ENCODE measurements at regions not wholly inside any gene's neighbourhood (a gene's known extent, or its start where the extent isn't known, plus 50 kb on each side); places are given as distances from the start of the nearest gene placed in this dataset.

DNA sequence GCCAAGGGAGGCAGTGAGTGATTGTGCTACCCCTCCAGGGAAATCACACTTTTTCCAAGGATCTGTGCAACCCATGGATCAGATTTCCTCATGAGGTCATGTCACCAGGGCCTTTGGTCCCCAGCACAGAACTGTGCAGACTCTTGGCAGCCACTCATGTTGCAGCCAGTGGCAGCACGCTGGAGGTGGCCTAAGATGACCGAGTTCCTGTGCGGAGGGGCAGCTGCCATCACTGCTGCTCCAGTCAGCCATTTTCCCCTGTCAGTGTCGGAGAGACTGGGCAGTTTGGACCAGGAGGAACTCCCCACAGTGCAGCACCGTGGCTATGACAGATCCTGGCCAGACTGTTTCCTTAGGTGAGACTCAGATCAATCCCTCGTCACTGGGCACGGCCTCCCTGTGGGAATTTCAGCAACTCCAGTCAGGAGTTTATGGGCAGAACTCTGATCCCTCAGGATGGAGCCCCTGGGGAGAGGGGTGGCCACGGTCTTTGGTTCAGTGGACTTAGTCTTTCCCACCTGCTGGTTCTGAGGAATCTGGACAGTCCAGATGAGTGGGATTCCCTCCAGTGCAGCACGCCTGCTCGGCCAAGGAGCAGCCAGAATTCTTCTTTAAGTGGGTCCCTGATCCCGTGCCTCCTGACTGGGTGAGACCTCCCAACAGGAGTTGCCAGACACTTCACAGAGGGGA is 194.6 kb upstream of the CARD18 start:
- no peaks in the 10 kb centered on the region for H3K27me3 ChIP-seq (replicated peaks)
- H3K4me1 ChIP-seq (replicated peaks) = no peaks in the 10 kb centered on the region
- H3K9me3 ChIP-seq (replicated peaks) = no peaks in the 10 kb centered on the region
- no peak for DNase-seq (ENCODE audit: low read depth in 1 of 2, low spot score in 2 of 2)
- no peaks in the 10 kb centered on the region for H3K36me3 ChIP-seq
- H3K27ac ChIP-seq = no peak overlapping the region
- H3K4me3 ChIP-seq = no peak overlapping the region

DNA sequence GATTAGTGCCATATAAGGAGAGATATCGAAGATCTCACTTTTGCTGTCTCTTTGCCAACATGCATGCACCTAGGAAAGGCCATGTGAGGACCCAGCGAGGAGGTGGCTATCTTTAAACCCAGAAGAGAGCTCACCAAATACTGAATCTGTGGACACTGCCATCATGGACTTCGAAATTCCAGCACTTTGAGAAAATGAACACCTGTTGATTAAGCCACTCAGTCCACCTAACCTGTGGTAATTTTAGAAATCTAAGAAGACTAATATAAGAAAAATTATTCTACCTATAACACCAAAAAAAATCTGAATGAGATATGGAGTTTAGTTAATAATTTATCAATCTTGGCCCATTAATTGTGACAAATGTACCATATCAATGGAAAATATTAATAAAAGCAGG is 193.6 kb upstream of the CARD18 start:
- Histone ChIP-seq H3K27ac (no peak overlapping the region), H3K4me3 (no peak overlapping the region), H3K9me3 (replicated peaks) (no peaks in the 10 kb centered on the region), H3K27me3 (replicated peaks) (no peaks in the 10 kb centered on the region), H3K36me3 (no peaks in the 10 kb centered on the region), H3K4me1 (replicated peaks) (no peaks in the 10 kb centered on the region)
- no peak for DNase-seq (ENCODE audit: low read depth in 1 of 2, low spot score in 2 of 2)

DNA sequence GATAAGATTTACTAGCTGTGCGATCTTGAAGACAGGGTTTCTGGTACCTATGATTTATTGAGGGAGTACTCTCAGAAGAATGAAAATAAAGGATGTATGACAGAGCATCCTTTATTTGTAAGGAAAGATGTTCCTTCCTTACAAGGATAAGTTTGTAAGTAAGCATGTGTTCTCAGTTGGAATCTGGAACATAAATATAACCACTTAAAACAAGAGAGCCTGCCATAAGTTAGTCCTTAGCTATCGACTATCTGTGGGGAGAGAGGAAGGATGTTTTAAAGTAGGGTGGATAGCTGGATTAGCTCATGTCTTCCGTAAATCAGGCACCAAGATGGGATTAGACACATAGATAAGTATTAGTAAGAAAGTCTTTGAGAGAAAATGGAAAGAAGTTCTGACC is 192.6 kb upstream of the CARD18 start:
- Histone ChIP-seq H3K27me3 (replicated peaks) (no peaks in the 10 kb centered on the region), H3K4me1 (replicated peaks) (no peaks in the 10 kb centered on the region), H3K4me3 (no peak overlapping the region), H3K27ac (no peak overlapping the region), H3K9me3 (replicated peaks) (no peaks in the 10 kb centered on the region), H3K36me3 (no peaks in the 10 kb centered on the region)
- no peak for DNase-seq (ENCODE audit: low read depth in 1 of 2, low spot score in 2 of 2)

DNA sequence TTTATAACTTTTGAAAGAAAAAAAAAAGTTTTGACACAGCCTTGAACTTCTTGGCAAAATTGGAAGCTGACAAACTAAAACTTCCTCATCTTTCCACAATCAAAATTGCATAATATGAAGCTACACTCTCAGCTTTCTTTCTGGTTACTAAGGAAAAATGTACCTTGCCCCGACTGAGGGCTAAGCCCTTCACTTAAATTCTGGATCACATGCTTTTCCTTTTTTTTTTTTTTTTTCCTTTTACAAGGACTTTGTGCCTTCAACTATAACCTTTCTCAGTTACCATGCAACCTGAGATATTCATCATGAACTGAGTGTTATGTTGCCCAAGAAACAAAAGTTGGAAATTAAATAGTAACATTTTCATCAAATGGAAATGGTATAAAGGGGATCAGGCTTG is 188.5 kb upstream of the CARD18 start:
- Histone ChIP-seq H3K36me3 (no peaks in the 10 kb centered on the region), H3K4me1 (replicated peaks) (no peaks in the 10 kb centered on the region), H3K9me3 (replicated peaks) (no peaks in the 10 kb centered on the region), H3K27me3 (replicated peaks) (no peaks in the 10 kb centered on the region), H3K4me3 (no peak overlapping the region), H3K27ac (no peak overlapping the region)
- DNase-seq (ENCODE audit: low read depth in 1 of 2, low spot score in 2 of 2) = no peak

DNA sequence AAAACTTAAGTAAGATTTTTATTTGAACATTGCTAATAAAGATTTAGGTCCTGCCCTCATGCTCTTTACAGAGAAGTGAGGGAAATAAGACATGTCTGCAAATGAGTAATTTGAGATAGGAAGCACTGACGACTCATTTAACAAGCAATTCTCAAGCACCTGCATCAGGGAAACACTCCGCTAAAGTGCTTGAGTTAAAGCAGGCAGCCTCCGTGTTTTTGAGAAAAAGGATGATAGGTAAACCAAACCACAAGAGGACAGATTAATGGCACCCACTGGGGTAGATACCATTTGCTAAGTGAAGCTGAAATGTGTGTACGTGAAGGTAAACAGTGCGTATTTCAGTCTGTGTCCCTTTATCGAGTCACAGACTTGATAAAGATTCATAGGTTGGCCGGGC is 184.6 kb upstream of the CARD18 start:
- DNase-seq (ENCODE audit: low read depth in 1 of 2, low spot score in 2 of 2) = no peak
- Histone ChIP-seq H3K4me3 (no peak overlapping the region), H3K36me3 (no peaks in the 10 kb centered on the region), H3K27me3 (replicated peaks) (no peaks in the 10 kb centered on the region), H3K9me3 (replicated peaks) (no peaks in the 10 kb centered on the region), H3K4me1 (replicated peaks) (no peaks in the 10 kb centered on the region), H3K27ac (no peak overlapping the region)

DNA sequence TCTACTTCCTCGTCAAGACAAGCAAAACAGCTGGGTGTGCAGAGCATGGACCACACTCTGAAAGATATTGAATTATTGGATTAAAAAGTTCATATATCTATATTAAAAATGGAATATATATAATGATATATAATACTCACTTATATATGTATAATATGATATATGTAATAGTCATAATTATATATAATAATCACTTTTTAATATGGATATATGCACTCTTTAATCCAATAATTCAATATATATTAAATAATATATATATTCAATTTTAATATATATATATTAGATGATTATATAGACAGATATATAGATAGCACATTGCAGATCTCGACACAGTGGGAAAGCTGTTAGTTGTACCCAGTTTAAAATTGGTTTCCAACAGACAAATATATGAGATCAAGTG is 182.1 kb upstream of the CARD18 start:
- DNase-seq (ENCODE audit: low read depth in 1 of 2, low spot score in 2 of 2) = no peak
- no peaks in the 10 kb centered on the region for H3K27me3 ChIP-seq (replicated peaks)
- no peaks in the 10 kb centered on the region for H3K36me3 ChIP-seq
- H3K27ac ChIP-seq = no peak overlapping the region
- H3K9me3 ChIP-seq (replicated peaks) = no peaks in the 10 kb centered on the region
- no peak overlapping the region for H3K4me3 ChIP-seq
- H3K4me1 ChIP-seq (replicated peaks) = no peaks in the 10 kb centered on the region

DNA sequence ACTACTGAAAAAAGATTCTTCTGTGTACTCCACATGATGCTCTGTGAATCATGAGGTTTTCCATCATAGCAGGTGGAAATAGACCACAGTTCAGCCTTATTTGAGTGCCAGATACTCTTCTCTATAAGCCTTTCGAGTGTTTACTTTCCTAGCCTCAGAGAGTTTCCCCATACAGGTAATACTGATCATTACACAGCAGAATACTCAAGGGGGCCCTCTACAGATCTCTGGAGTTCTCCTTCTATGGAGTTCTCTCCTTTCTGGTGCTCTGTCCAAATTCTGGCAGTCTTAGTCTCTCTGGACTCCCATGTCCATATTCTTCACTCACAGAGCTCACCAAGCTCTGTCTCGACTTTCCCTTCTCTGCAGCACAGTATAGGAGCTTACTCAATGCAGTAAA is 175.7 kb upstream of the CARD18 start:
- no peak overlapping the region for H3K27ac ChIP-seq
- no peak for DNase-seq (ENCODE audit: low read depth in 1 of 2, low spot score in 2 of 2)

DNA sequence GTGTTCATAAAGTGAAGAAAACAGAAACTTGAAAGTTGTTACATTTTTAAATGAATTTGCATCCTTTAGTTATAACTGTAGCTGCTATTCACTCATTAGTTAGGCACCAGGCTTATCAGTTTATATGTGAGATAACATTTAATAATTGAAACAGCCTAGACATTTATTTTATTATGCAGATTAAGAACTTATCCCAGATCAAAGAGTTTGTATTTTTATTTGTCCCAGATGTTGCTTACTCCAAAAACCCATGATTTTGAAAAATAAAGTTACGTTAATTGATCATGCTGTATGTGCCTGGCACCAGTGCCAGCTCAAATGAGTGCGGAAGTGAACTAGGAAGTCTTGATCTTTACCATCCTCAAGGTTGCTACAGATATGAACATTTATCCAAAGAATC is 172.7 kb upstream of the CARD18 start:
- Histone ChIP-seq H3K36me3 (no peaks in the 10 kb centered on the region), H3K4me1 (replicated peaks) (no peaks in the 10 kb centered on the region), H3K4me3 (no peak overlapping the region), H3K27ac (no peak overlapping the region), H3K9me3 (replicated peaks) (no peaks in the 10 kb centered on the region), H3K27me3 (replicated peaks) (no peaks in the 10 kb centered on the region)
- DNase-seq (ENCODE audit: low read depth in 1 of 2, low spot score in 2 of 2) = no peak

More for the DNA sequence above, 175.7 kb upstream of the CARD18 start:
- no peaks in the 10 kb centered on the region for H3K27me3 ChIP-seq (replicated peaks)
- no peaks in the 10 kb centered on the region for H3K9me3 ChIP-seq (replicated peaks)
- no peaks in the 10 kb centered on the region for H3K36me3 ChIP-seq
- no peak overlapping the region for H3K4me3 ChIP-seq
- H3K4me1 ChIP-seq (replicated peaks) = no peaks in the 10 kb centered on the region

DNA sequence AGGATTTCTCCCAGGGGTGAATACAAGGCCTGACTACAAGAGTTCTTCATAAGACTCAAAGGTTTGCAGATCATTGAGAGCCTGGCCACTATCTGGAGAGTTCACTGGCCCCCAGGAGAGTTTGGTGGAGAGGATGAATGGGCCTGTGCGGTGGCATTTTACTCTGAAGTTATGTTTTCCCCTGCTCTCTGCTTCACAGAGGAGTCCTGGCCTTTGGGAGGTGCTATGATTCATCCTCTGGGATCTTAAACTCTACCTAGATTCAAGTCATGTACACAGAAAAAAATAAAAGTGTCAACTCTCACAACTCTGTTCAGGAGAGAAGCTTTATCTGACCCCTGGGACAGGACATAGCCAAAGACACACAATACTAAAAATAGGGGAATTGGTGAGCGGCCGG is 159.1 kb upstream of the CARD18 start:
- H3K4me1 ChIP-seq (replicated peaks) = peaks cover 7% of the 10 kb centered on the region
- H3K9me3 ChIP-seq (replicated peaks) = no peaks in the 10 kb centered on the region
- no peak overlapping the region for H3K4me3 ChIP-seq
- H3K27me3 ChIP-seq (replicated peaks) = no peaks in the 10 kb centered on the region
- no peaks in the 10 kb centered on the region for H3K36me3 ChIP-seq
- H3K27ac ChIP-seq = no peak overlapping the region
- DNase-seq (ENCODE audit: low read depth in 1 of 2, low spot score in 2 of 2) = no peak

DNA sequence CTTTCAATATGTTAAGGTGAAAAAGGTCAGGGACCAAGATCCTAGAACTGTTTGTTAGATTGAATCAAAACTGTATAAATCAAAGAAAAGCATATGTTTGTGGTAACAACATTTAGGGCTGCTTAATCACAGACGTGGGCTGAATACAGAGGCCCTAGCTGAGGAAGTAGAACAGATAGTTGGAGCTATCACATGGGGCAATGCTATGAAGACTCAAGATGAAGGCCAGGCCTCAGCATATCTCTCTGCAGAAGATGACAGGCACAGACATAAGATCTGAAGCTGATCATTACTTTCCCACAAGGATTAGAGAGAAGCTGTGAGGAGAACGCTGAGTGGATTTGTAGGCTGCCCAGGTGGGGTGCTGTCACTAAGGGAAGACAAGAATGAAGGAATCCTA is 158.6 kb upstream of the CARD18 start:
- Histone ChIP-seq H3K9me3 (replicated peaks) (no peaks in the 10 kb centered on the region), H3K36me3 (no peaks in the 10 kb centered on the region), H3K4me3 (no peak overlapping the region), H3K27me3 (replicated peaks) (no peaks in the 10 kb centered on the region), H3K4me1 (replicated peaks) (peaks cover 7% of the 10 kb centered on the region), H3K27ac (no peak overlapping the region)
- DNase-seq (ENCODE audit: low read depth in 1 of 2, low spot score in 2 of 2) = no peak

DNA sequence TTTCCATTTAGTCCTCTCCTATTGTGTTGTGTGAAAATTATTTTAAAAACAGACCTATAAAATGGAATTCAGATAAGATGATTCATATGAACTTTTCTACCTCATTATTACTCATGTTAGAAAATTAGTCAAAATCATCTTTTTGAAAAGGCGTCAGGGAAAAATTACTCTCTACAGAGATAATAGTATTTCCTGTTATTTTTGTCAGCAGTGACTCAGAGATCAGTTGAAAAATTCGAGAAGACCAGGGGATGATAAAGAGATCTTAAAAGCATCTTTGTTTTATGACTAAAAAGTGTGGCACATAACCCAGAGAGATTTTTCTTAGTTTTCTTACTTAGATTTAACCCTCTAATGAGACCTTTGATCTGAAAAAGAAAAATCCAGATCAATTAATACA is 157.9 kb upstream of the CARD18 start:
- Histone ChIP-seq H3K36me3 (no peaks in the 10 kb centered on the region), H3K27ac (no peak overlapping the region), H3K4me3 (no peak overlapping the region), H3K9me3 (replicated peaks) (no peaks in the 10 kb centered on the region), H3K27me3 (replicated peaks) (no peaks in the 10 kb centered on the region), H3K4me1 (replicated peaks) (peaks cover 7% of the 10 kb centered on the region)
- DNase-seq (ENCODE audit: low read depth in 1 of 2, low spot score in 2 of 2) = peak in 1 of 2 experiments; percentile 7

DNA sequence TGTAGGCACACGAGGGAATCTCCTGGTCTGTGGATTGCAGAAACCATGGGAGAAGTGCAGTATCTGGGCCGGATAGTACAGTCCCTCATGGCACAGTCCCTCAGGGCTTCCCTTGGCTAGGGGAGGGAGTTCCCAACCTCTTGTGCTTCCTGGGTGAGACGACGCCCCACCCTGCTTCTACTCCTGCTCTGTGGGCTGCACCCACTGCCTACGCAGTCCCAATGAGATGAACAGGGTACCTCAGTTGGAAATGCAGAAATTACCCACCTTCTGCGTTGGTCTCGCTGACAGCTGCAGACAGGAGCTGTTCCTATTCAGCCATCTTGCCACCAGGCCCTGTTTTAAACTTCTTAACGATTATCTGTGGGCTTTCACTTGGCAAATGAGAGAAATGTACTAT is 157.2 kb upstream of the CARD18 start:
- no peaks in the 10 kb centered on the region for H3K9me3 ChIP-seq (replicated peaks)
- DNase-seq (ENCODE audit: low read depth in 1 of 2, low spot score in 2 of 2) = no peak
- H3K4me1 ChIP-seq (replicated peaks) = peaks cover 7% of the 10 kb centered on the region
- no peaks in the 10 kb centered on the region for H3K36me3 ChIP-seq
- no peak overlapping the region for H3K27ac ChIP-seq
- no peaks in the 10 kb centered on the region for H3K27me3 ChIP-seq (replicated peaks)
- H3K4me3 ChIP-seq = no peak overlapping the region

DNA sequence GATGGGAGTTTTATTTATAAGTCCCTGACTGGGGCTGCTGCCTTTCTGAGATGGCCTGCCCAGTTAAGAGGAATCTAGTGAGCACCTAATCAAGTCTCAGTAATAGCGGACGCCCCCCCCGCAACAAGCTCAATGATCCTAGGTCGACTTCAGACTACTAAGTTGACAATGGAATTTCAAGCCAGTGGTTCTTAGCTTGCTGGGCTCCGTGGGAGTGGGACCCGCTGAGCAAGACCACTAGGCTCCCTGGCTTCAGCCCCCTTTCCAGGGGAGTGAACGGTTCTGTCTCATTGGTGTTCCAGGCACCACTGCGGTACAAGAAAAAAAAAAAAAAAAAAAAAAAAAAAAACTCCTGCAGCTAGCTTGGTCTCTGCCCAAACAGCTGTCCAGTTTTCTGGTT is 156.8 kb upstream of the CARD18 start:
- Histone ChIP-seq H3K9me3 (replicated peaks) (no peaks in the 10 kb centered on the region), H3K36me3 (no peaks in the 10 kb centered on the region), H3K27me3 (replicated peaks) (no peaks in the 10 kb centered on the region), H3K4me1 (replicated peaks) (peaks cover 7% of the 10 kb centered on the region), H3K4me3 (no peak overlapping the region), H3K27ac (no peak overlapping the region)
- DNase-seq (ENCODE audit: low read depth in 1 of 2, low spot score in 2 of 2) = no peak

DNA sequence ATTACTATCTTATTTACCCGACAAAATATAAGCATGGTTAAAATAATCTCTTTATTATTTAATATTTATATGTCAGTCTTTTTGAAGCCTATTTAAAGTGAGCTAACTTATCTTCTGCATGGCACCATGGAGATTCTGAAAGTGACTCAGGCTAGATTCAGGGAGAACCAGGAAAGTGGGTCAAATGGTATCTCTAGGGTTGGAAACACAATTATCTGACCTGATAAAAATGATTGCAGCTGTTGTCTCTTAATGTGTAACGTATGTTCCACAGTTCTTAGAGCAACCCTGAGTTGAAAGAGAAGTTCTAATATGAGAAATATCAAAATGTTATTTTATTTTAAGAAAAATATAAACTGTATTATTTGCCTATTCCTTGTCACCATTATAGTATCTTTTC is 143.1 kb upstream of the CARD18 start:
- Histone ChIP-seq H3K27ac (no peak overlapping the region), H3K9me3 (replicated peaks) (no peaks in the 10 kb centered on the region), H3K27me3 (replicated peaks) (no peaks in the 10 kb centered on the region), H3K4me1 (replicated peaks) (no peaks in the 10 kb centered on the region), H3K36me3 (no peaks in the 10 kb centered on the region), H3K4me3 (no peak overlapping the region)
- no peak for DNase-seq (ENCODE audit: low read depth in 1 of 2, low spot score in 2 of 2)

DNA sequence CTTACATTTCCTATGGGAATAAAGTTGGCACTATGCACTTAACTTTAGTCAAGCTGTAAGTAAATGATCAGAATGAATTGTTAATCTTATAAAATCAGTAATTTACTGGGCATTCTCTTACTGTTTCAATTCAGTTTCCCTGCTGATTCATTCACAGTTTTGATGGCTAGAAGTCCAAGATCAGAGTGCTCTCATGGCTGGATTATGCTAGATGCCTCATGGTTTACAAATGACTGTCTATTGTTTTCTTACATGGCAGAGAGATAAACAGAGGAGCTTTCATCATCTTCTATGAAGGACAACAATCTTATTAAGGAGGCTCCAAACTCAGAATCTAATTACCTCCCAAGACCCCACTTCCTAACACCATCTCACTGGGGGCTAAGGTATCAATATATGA is 135.1 kb upstream of the CARD18 start:
- Histone ChIP-seq H3K27me3 (replicated peaks) (no peaks in the 10 kb centered on the region), H3K4me3 (no peak overlapping the region), H3K9me3 (replicated peaks) (no peaks in the 10 kb centered on the region), H3K27ac (no peak overlapping the region), H3K36me3 (no peaks in the 10 kb centered on the region), H3K4me1 (replicated peaks) (no peaks in the 10 kb centered on the region)
- DNase-seq (ENCODE audit: low read depth in 1 of 2, low spot score in 2 of 2) = no peak

Measured in SJSA1 (cell line).